Stimulated activated CD8-positive, alpha-beta memory T cell treated with anti-CD3 and anti-CD28 coated beads, Interleukin-4, amount 100 ng/mL, for 1 hour (primary cell): ENCODE measurements at regions not wholly inside any gene's neighbourhood (a gene's known extent, or its start where the extent isn't known, plus 50 kb on each side); places are given as distances from the start of the nearest gene placed in this dataset.

Source experiments
- DNase-seq, 2 donors: peaks; one replicate each; pipeline ENCODE4 v3.0.0-alpha.2; 2020; ENCODE audit warnings: low read depth in 2 of 2, low spot score in 1 of 2

- no peak for DNase-seq
These were observed 251.6 kb upstream of the ARID1B start for GRCh38 chr6:156525541-156525940.

- no peak for DNase-seq
These were observed 257.2 kb upstream of the ARID1B start for GRCh38 chr6:156519940-156520339.

- DNase-seq: no peak
These were observed 260.1 kb upstream of the ARID1B start for GRCh38 chr6:156517088-156517487.

- DNase-seq: no peak
These were observed 261.9 kb upstream of the ARID1B start for GRCh38 chr6:156515242-156515641.

GRCh38 chr6:156513504-156513903 lies 263.7 kb upstream of the ARID1B start:
- DNase-seq: no peak

GRCh38 chr6:156511570-156511969 lies 265.6 kb upstream of the ARID1B start:
- DNase-seq: no peak

GRCh38 chr6:156511051-156511450 lies 266.1 kb upstream of the ARID1B start:
- DNase-seq: no peak

GRCh38 chr6:156510242-156510641 lies 266.9 kb upstream of the ARID1B start:
- DNase-seq: no peak

- DNase-seq: no peak
These were observed 267.7 kb upstream of the ARID1B start for GRCh38 chr6:156509496-156509895.

- DNase-seq: no peak
These were observed 268.3 kb upstream of the ARID1B start for GRCh38 chr6:156508923-156509322.

- no peak for DNase-seq
These were observed 269.1 kb upstream of the ARID1B start for GRCh38 chr6:156508126-156508525.

- no peak for DNase-seq
These were observed 269.5 kb upstream of the ARID1B start for GRCh38 chr6:156507656-156508055.

GRCh38 chr6:156507106-156507505 lies 270.1 kb upstream of the ARID1B start:
- DNase-seq: no peak

- no peak for DNase-seq
These were observed 274.1 kb upstream of the ARID1B start for GRCh38 chr6:156502969-156503504.

GRCh38 chr6:156497618-156498017 lies 279.6 kb upstream of the ARID1B start:
- DNase-seq: no peak

- no peak for DNase-seq
These were observed 289.3 kb upstream of the ARID1B start for GRCh38 chr6:156487877-156488276.

GRCh38 chr6:156485150-156485549 lies 292.0 kb upstream of the ARID1B start:
- DNase-seq: no peak

GRCh38 chr6:156474507-156475120 lies 302.6 kb upstream of the ARID1B start:
- DNase-seq: no peak

GRCh38 chr6:156471000-156471399 lies 306.2 kb upstream of the ARID1B start:
- DNase-seq: no peak

- no peak for DNase-seq
These were observed 312.9 kb upstream of the ARID1B start for GRCh38 chr6:156464100-156464878.

- DNase-seq: no peak
These were observed 315.5 kb upstream of the ARID1B start for GRCh38 chr6:156461647-156462046.

- no peak for DNase-seq
These were observed 319.6 kb upstream of the ARID1B start for GRCh38 chr6:156457601-156458000.

- DNase-seq: no peak
These were observed 321.3 kb upstream of the ARID1B start for GRCh38 chr6:156455847-156456246.
